Testis (tissue), 2 donors: ENCODE measurements at regions not wholly inside any gene's neighbourhood (a gene's known extent, or its start where the extent isn't known, plus 50 kb on each side); places are given as distances from the start of the nearest gene placed in this dataset.

Experiments used
- CTCF ChIP-seq, 3 experiments: fragments of 450-650 bp in 2 of 3; fragments of 200-600 bp in 1 of 3; sonication (generic) in 1 of 3; IDR thresholded peaks; one replicate each; pipeline ENCODE4 v1.5.1; 2016 to 2019; ENCODE audit warnings: antibody characterized with exemption in 3 of 3, mild to moderate bottlenecking in 2 of 3, moderate library complexity in 1 of 3
- POLR2A ChIP-seq: fragments of 450-650 bp; IDR thresholded peaks from one replicate; pipeline ENCODE4 v1.6.1; 2017; ENCODE audit warnings: antibody characterized with exemption, mild to moderate bottlenecking, moderate library complexity

GRCh38 chr1:83769072-83769471 lies 229.9 kb downstream of the TTLL7 start:
- TF ChIP-seq POLR2A (no peak), CTCF (IDR thresholded peaks at IDR 0.05) (no peak)
